ENCODE measurements at regions not wholly inside any gene's neighbourhood (a gene's known extent, or its start where the extent isn't known, plus 50 kb on each side); places are given as distances from the start of the nearest gene placed in this dataset.

GRCh38 chr14:58740379-58740935 lies 102.7 kb downstream of the DACT1 start:
- Histone ChIP-seq H3K4me3 (ENCODE audit: low read length in 3 of 3) (no peak overlapping the region), H3K27me3 (ENCODE audit: control insufficient read depth, insufficient read depth, low read length) (no peaks in the 10 kb centered on the region), H3K36me3 (ENCODE audit: control insufficient read depth in 2 of 3, insufficient read depth in 3 of 3, low read length in 3 of 3) (no peaks in the 10 kb centered on the region), H3K27ac (ENCODE audit: low read depth in 2 of 2, low read length in 2 of 2) (no peak overlapping the region), H3K4me1 (ENCODE audit: control insufficient read depth in 2 of 3, insufficient read depth in 2 of 3, low read depth in 1 of 3, low read length in 3 of 3) (no peaks in the 10 kb centered on the region), H3K9ac (ENCODE audit: low read length in 3 of 3) (no peak overlapping the region), H3K9me3 (ENCODE audit: control insufficient read depth in 2 of 3, insufficient read depth in 1 of 3, low read length in 3 of 3) (no peaks in the 10 kb centered on the region)
- DNase-seq (no peak), FAIRE-seq (no peak)
- intact Hi-C loops (cut with DNase I) = no loop called here
- TF ChIP-seq CTCF (IDR thresholded peaks at IDR 0.05; ENCODE audit: borderline replicate concordance, extremely low read depth, insufficient read depth) = no peak

- FAIRE-seq = no peak
- no peaks in the 10 kb centered on the region for H3K36me3 ChIP-seq (ENCODE audit: control insufficient read depth in 2 of 3, insufficient read depth in 3 of 3, low read length in 3 of 3)
Measured at GRCh38 chr14:58744801-58745394, 107.1 kb downstream of the DACT1 start.

GRCh38 chr14:58746261-58746660 lies 108.5 kb downstream of the DACT1 start:
- FAIRE-seq (no peak), DNase-seq (no peak)
- no peaks in the 10 kb centered on the region for H3K9me3 ChIP-seq (ENCODE audit: control insufficient read depth in 2 of 3, insufficient read depth in 1 of 3, low read length in 3 of 3)
- no peak overlapping the region for H3K4me3 ChIP-seq (ENCODE audit: low read length in 3 of 3)
- no peak overlapping the region for H3K27ac ChIP-seq (ENCODE audit: low read depth in 2 of 2, low read length in 2 of 2)
- no peak overlapping the region for H3K9ac ChIP-seq (ENCODE audit: low read length in 3 of 3)
- intact Hi-C loops (cut with DNase I) = no loop called here
- TF ChIP-seq CTCF (IDR thresholded peaks at IDR 0.05; ENCODE audit: borderline replicate concordance, extremely low read depth, insufficient read depth) = no peak
- peaks cover 0 to 11% (median 0%) of the 10 kb centered on the region in 3 donors for H3K4me1 ChIP-seq (ENCODE audit: control insufficient read depth in 2 of 3, insufficient read depth in 2 of 3, low read depth in 1 of 3, low read length in 3 of 3)
- H3K27me3 ChIP-seq (ENCODE audit: control insufficient read depth, insufficient read depth, low read length) = no peaks in the 10 kb centered on the region
- H3K36me3 ChIP-seq (ENCODE audit: control insufficient read depth in 2 of 3, insufficient read depth in 3 of 3, low read length in 3 of 3) = no peaks in the 10 kb centered on the region

More at GRCh38 chr14:58744801-58745394, 107.1 kb downstream of the DACT1 start:
- Histone ChIP-seq H3K4me3 (ENCODE audit: low read length in 3 of 3) (no peak overlapping the region), H3K27ac (ENCODE audit: low read depth in 2 of 2, low read length in 2 of 2) (no peak overlapping the region), H3K9me3 (ENCODE audit: control insufficient read depth in 2 of 3, insufficient read depth in 1 of 3, low read length in 3 of 3) (no peaks in the 10 kb centered on the region), H3K27me3 (ENCODE audit: control insufficient read depth, insufficient read depth, low read length) (no peaks in the 10 kb centered on the region), H3K4me1 (ENCODE audit: control insufficient read depth in 2 of 3, insufficient read depth in 2 of 3, low read depth in 1 of 3, low read length in 3 of 3) (peaks cover 0 to 9% (median 0%) of the 10 kb centered on the region in 3 donors), H3K9ac (ENCODE audit: low read length in 3 of 3) (no peak overlapping the region)
- DNase-seq = no peak
- TF ChIP-seq CTCF (IDR thresholded peaks at IDR 0.05; ENCODE audit: borderline replicate concordance, extremely low read depth, insufficient read depth) = no peak
- intact Hi-C loops (cut with DNase I) = no loop called here

Measured in kidney (tissue), 13 donors.